GM21390 (cell line): ENCODE measurements at regions not wholly inside any gene's neighbourhood (a gene's known extent, or its start where the extent isn't known, plus 50 kb on each side); places are given as distances from the start of the nearest gene placed in this dataset.

Source experiments
- ATAC-seq: cut with Tn5 transposase; IDR thresholded peaks from one replicate; pipeline ENCODE4 v1.9.1; 2021; ENCODE audit not compliant: unreplicated experiment

DNA sequence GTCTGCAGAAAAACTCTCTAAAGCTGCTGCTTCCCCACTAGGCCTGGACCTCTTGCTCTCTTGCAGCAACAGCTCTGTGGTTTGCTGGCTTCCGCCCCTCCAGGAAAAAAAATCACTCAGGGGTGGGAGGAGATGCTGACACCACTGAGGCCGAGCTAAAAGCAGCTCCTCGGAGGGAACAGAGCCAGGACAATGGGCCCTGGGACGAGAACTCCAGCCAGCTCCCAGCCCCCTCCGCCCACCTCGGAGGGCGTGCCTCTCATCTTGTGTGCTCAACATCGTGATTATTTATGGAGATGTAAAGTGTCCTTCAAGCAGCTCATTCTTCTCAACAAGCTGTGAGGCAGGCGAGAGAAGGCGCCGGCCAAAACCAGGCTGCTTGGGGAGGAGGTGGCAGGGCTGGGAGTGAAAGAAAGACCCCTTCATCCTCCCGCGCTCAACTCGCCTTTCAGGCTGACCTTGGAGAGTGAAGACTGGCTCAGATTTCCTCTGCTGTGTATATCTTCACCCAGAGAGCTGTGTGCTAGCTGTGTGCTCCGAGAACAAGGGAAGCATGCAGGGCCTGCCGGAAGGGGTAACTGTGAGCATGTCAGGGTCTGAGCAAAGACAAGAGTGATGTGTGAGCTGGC, 53.5 kb upstream of the LRFN2 start:
- no peak for ATAC-seq
